ENCODE measurements at regions not wholly inside any gene's neighbourhood (a gene's known extent, or its start where the extent isn't known, plus 50 kb on each side); places are given as distances from the start of the nearest gene placed in this dataset.

- Histone ChIP-seq H3K36me3 (no peaks in the 10 kb centered on the region), H3K27me3 (no peaks in the 10 kb centered on the region), H3K4me3 (replicated peaks in 1 of 3) (no peak overlapping the region), H3K4me1 (no peaks in the 10 kb centered on the region), H3K9me3 (no peaks in the 10 kb centered on the region), H3K27ac (no peak overlapping the region)
- TF ChIP-seq POLR2A (IDR thresholded peaks at IDR 0.05) (no peak), CTCF (IDR thresholded peaks at IDR 0.05) (no peak)
- intact Hi-C loops (cut with DNase I), result no loop called here
- DNase-seq, result no peak
- 67 to 69% methylated on average over 6 to 7 of the region's 7 CpGs for WGBS, 2 donors
These were observed 270.0 kb upstream of the PPP2R2D start for GRCh38 chr10:131630772-131631258.

- Histone ChIP-seq H3K27ac (no peak overlapping the region), H3K36me3 (no peaks in the 10 kb centered on the region), H3K4me1 (no peaks in the 10 kb centered on the region), H3K4me3 (replicated peaks in 1 of 3) (no peak overlapping the region), H3K9me3 (no peaks in the 10 kb centered on the region), H3K27me3 (no peaks in the 10 kb centered on the region)
- no peak for DNase-seq
- 81 to 84% methylated on average over 10 to 14 of the region's 14 CpGs for WGBS, 2 donors
- TF ChIP-seq CTCF (IDR thresholded peaks at IDR 0.05) (no peak), POLR2A (IDR thresholded peaks at IDR 0.05) (no peak)
- intact Hi-C loops (cut with DNase I), result no loop called here
These were observed 269.2 kb upstream of the PPP2R2D start for GRCh38 chr10:131631619-131632018.

- intact Hi-C loops (cut with DNase I), result no loop called here
- no peak overlapping the region for H3K4me3 ChIP-seq (replicated peaks in 1 of 3)
- TF ChIP-seq CTCF (IDR thresholded peaks at IDR 0.05), result no peak
- TF ChIP-seq POLR2A (IDR thresholded peaks at IDR 0.05), result no peak
- H3K27ac ChIP-seq, result no peak overlapping the region
- no peak for DNase-seq
- WGBS, 2 donors, result 47 to 76% methylated on average over 2 to 3 of the region's 3 CpGs
- no peaks in the 10 kb centered on the region for H3K9me3 ChIP-seq
- no peaks in the 10 kb centered on the region for H3K36me3 ChIP-seq
- H3K4me1 ChIP-seq, result no peaks in the 10 kb centered on the region
- no peaks in the 10 kb centered on the region for H3K27me3 ChIP-seq
These were observed 265.2 kb upstream of the PPP2R2D start for GRCh38 chr10:131635564-131636015.

GRCh38 chr10:131636116-131636515, 264.7 kb upstream of the PPP2R2D start:
- WGBS, 2 donors, result 72 to 74% methylated on average over 8 to 9 of the region's 9 CpGs
- H3K4me1 ChIP-seq, result no peaks in the 10 kb centered on the region
- H3K4me3 ChIP-seq (replicated peaks in 1 of 3), result no peak overlapping the region
- H3K36me3 ChIP-seq, result no peaks in the 10 kb centered on the region
- no peak overlapping the region for H3K27ac ChIP-seq
- intact Hi-C loops (cut with DNase I), result no loop called here
- no peaks in the 10 kb centered on the region for H3K27me3 ChIP-seq
- no peak for DNase-seq
- TF ChIP-seq CTCF (IDR thresholded peaks at IDR 0.05) (no peak), POLR2A (IDR thresholded peaks at IDR 0.05) (no peak)
- H3K9me3 ChIP-seq, result no peaks in the 10 kb centered on the region

GRCh38 chr10:131636841-131637724, 263.7 kb upstream of the PPP2R2D start:
- no peaks in the 10 kb centered on the region for H3K36me3 ChIP-seq
- intact Hi-C loops (cut with DNase I), result no loop called here
- no peak overlapping the region for H3K27ac ChIP-seq
- WGBS, 2 donors, result 87 to 89% methylated on average over 20 to 23 of the region's 23 CpGs
- no peak for DNase-seq
- H3K9me3 ChIP-seq, result no peaks in the 10 kb centered on the region
- no peak overlapping the region for H3K4me3 ChIP-seq (replicated peaks in 1 of 3)
- H3K27me3 ChIP-seq, result no peaks in the 10 kb centered on the region
- no peak for TF ChIP-seq POLR2A (IDR thresholded peaks at IDR 0.05)
- TF ChIP-seq CTCF (IDR thresholded peaks at IDR 0.05), result no peak
- H3K4me1 ChIP-seq, result no peaks in the 10 kb centered on the region

All from thyroid gland (tissue), 4 donors.